GM12864 (cell line): ENCODE measurements at regions not wholly inside any gene's neighbourhood (a gene's known extent, or its start where the extent isn't known, plus 50 kb on each side); places are given as distances from the start of the nearest gene placed in this dataset.

Experiments used
- DNase-seq: peaks from one replicate; pipeline ENCODE4 v3.0.0-alpha.2; 2011; ENCODE audit warnings: low read depth
- H3K4me3 ChIP-seq: 2 replicates; pipeline ENCODE4 v1.5.1; 2011; ENCODE audit warnings: mild to moderate bottlenecking, low read depth, low read length, control low read depth
- TF ChIP-seq, protein P1 (sequence below): IDR thresholded peaks from 2 replicates; pipeline ENCODE4 v1.5.1; 2011; ENCODE audit warnings: low read depth, mild to moderate bottlenecking, moderate library complexity, low read length, control low read depth, inconsistent platforms; ENCODE audit errors: missing control alignments

- H3K4me3 ChIP-seq = no peak overlapping the region
- no peak for DNase-seq
- TF ChIP-seq, protein P1, sequence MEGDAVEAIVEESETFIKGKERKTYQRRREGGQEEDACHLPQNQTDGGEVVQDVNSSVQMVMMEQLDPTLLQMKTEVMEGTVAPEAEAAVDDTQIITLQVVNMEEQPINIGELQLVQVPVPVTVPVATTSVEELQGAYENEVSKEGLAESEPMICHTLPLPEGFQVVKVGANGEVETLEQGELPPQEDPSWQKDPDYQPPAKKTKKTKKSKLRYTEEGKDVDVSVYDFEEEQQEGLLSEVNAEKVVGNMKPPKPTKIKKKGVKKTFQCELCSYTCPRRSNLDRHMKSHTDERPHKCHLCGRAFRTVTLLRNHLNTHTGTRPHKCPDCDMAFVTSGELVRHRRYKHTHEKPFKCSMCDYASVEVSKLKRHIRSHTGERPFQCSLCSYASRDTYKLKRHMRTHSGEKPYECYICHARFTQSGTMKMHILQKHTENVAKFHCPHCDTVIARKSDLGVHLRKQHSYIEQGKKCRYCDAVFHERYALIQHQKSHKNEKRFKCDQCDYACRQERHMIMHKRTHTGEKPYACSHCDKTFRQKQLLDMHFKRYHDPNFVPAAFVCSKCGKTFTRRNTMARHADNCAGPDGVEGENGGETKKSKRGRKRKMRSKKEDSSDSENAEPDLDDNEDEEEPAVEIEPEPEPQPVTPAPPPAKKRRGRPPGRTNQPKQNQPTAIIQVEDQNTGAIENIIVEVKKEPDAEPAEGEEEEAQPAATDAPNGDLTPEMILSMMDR = no peak
These were observed 144.0 kb downstream of the PLCE1 start for GRCh38 chr10:94137747-94138146.

DNA sequence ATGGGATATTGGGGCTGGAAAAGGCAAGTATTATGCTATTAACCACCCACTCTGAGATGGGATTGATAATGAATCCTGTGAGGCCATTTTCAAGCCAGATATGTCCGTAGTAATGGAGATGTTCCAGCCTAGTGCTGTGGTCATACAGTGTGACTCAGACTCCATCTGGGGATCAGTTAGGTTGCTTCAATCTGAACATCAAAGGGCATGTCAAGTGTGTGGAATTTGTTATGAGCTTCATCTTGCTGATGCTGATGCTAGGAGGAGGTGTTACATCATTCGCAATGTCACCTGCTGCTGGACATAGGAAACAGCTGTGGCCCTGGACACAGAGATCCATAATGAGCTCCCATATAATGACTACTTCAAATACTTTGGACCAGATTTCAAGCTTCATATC, 144.7 kb downstream of the PLCE1 start:
- TF ChIP-seq, protein P1 = no peak
- DNase-seq = no peak
- H3K4me3 ChIP-seq = no peak overlapping the region

GRCh38 chr10:94143261-94143660, 149.5 kb downstream of the PLCE1 start:
- TF ChIP-seq, protein P1 = no peak
- DNase-seq = no peak
- H3K4me3 ChIP-seq = no peak overlapping the region

DNA sequence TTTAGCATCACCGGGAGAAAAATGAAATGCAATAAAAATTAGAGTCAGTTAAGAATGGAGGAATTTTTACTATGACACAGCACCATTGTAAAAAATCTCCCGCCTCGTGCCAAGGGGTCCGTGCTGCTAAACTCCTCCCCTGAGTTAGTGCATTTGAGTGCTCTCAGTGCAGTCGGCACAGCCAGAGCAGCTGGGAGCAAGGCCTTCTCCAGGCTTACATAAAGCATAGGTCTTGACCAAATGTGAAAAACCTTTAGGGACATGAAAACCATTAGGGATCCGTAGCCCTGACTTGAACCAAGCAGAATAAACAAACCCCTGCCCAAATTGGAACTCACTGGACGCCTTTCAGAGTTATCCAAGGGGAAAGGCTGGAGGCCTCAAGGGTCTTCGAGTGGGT, 152.6 kb downstream of the PLCE1 start:
- no peak for DNase-seq
- H3K4me3 ChIP-seq = no peak overlapping the region
- TF ChIP-seq, protein P1 = no peak

DNA sequence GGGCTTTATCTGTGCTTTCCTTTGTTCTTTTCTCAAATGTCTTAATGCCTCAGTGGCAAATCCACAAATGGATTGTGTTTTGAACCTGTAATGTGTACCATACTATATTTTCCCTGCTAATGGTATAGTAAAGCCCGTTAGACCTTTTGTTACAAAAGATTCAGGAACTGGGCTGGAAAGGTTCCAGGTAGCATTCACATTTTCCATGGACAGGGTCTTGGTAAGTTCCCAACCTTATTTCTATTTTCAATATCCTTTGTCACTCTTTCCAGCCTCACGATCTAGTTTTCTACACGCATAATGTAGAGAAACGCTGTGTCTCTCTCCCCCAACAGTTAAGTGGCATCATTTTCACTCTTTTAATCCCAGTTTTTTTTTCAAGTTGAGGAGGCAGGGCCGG, 153.0 kb downstream of the PLCE1 start:
- TF ChIP-seq, protein P1 = no peak
- H3K4me3 ChIP-seq = no peak overlapping the region
- DNase-seq = no peak

DNA sequence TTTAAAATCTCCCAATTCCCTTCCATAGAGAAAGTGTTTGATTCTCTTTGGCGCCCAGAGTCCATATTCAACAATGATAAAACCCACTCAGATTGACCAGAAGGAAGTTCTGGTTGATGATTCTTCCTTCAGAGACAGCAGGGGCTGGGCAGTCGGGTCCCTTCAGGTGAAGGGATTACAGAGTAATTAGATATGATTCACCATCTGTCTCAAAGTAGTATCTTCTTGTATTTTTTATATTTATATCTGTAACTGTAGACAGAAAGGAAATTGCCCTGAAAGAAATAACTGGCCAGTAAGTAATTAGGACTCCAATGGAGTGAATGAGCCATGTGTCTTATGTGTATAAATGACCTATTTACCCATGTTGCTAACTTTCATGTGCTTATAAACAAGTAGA, 156.0 kb downstream of the PLCE1 start:
- TF ChIP-seq, protein P1 = no peak
- H3K4me3 ChIP-seq = no peak overlapping the region
- no peak for DNase-seq

DNA sequence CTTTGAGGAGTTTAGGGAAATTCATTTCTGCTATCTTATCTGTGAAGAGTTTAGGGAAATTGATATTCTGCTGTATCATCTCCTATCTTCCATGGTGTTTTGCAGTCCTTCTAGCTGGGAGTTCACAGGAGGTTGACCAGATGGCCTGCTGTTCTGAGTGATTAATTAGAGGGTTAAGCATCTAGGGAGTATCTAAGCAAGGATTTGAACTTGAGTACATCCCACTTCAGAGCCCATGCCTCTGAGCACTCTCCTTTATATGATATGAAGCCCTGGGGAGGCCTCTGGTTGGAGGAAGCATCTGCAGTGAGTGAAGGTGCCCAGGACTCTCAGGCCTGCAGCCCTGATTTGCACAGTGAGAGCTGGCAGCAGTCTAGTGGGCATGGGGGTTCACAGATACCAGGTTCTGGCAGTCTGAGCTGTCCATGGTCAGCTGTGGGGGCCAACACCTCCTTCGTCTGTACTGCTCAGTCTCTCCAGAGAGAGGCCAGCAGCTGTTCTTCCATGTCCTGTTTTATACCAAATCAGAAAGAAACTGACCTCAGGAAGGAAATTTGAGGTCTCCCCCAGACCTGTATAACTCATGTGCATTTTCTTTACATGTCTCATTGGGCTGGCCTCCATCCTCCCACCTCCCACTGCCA, 156.9 kb downstream of the PLCE1 start:
- TF ChIP-seq, protein P1 = no peak
- DNase-seq = no peak
- no peak overlapping the region for H3K4me3 ChIP-seq
